OCI-LY7 (cell line): ENCODE measurements at regions not wholly inside any gene's neighbourhood (a gene's known extent, or its start where the extent isn't known, plus 50 kb on each side); places are given as distances from the start of the nearest gene placed in this dataset.

Source experiments
- BruUV-seq: library from RNA; stranded (reverse); fragments of 400-500 nt; replicated peaks from 2 replicates; lab custom pipeline; 2021; lab: Mats Ljungman, UMichigan
- CTCF ChIA-PET: fragments of 300-600 bp; sonication (Branson Sonifier 250); formaldehyde crosslinking; loops from one replicate; lab custom pipeline; 2022; ENCODE audit warnings: antibody characterized with exemption; ENCODE audit not compliant: unreplicated experiment; lab: Charles Lee
- POLR2A ChIA-PET: fragments of 300-600 bp; sonication (Branson Sonifier 250); formaldehyde crosslinking; loops from one replicate; lab custom pipeline; 2022; ENCODE audit warnings: antibody characterized with exemption; lab: Charles Lee
- DNase-seq: peaks from one replicate; pipeline ENCODE4 v3.0.0-alpha.2; 2015; ENCODE audit warnings: low spot score
- H2AFZ ChIP-seq: fragments of 200-600 bp; sonication (generic), shearing (Covaris generic); 2 replicates; pipeline ENCODE4 v1.6.1; 2014; ENCODE audit warnings: mild to moderate bottlenecking, antibody characterized with exemption, low read length, moderate library complexity
- H3K27ac ChIP-seq: fragments of 200-600 bp; sonication (generic); 2 replicates; pipeline ENCODE4 v1.5.1; 2014; ENCODE audit warnings: mixed run types, low read depth, mild to moderate bottlenecking, moderate library complexity, low read length, inconsistent platforms; ENCODE audit not compliant: poor library complexity, severe bottlenecking
- H3K36me3 ChIP-seq: fragments of 200-600 bp; sonication (generic); 2 replicates; pipeline ENCODE4 v1.6.1; 2014; ENCODE audit warnings: mild to moderate bottlenecking, antibody characterized with exemption, low read length, moderate library complexity, mixed read lengths; ENCODE audit not compliant: insufficient read depth
- H3K4me1 ChIP-seq: fragments of 200-600 bp; sonication (generic); 2 replicates; pipeline ENCODE4 v1.5.1; 2014; ENCODE audit warnings: mild to moderate bottlenecking, low read length; ENCODE audit not compliant: insufficient read depth, poor library complexity, severe bottlenecking
- H3K4me2 ChIP-seq: fragments of 200-600 bp; sonication (generic); 2 replicates; pipeline ENCODE4 v1.6.1; 2014; ENCODE audit warnings: mild to moderate bottlenecking, low read length
- H3K4me3 ChIP-seq: fragments of 200-600 bp; sonication (generic); 2 replicates; pipeline ENCODE4 v1.5.1; 2014; ENCODE audit warnings: mild to moderate bottlenecking, low read depth, low read length; ENCODE audit not compliant: poor library complexity, severe bottlenecking
- H3K79me2 ChIP-seq: fragments of 200-600 bp; sonication (generic); 2 replicates; pipeline ENCODE4 v1.6.1; 2016; ENCODE audit warnings: low read depth, mild to moderate bottlenecking, low read length, moderate library complexity, mixed read lengths; ENCODE audit not compliant: insufficient read depth
- H3K9me2 ChIP-seq: fragments of 200-600 bp; sonication (generic); 2 replicates; pipeline ENCODE4 v1.6.1; 2016; ENCODE audit warnings: mild to moderate bottlenecking, low read length, mixed read lengths; ENCODE audit not compliant: insufficient read depth
- H3K9me3 ChIP-seq: fragments of 200-600 bp; sonication (generic); 2 replicates; pipeline ENCODE4 v1.6.1; 2014; ENCODE audit warnings: mild to moderate bottlenecking, mixed run types, low read length, mixed read lengths
- H4K20me1 ChIP-seq: fragments of 200-600 bp; sonication (generic); 2 replicates; pipeline ENCODE4 v1.6.1; 2014; ENCODE audit warnings: mild to moderate bottlenecking, antibody characterized with exemption, low read length, moderate library complexity, mixed read lengths; ENCODE audit not compliant: insufficient read depth
- EZH2phosphoT487 ChIP-seq: fragments of 200-600 bp; sonication (generic); IDR thresholded peaks from 2 replicates; pipeline ENCODE4 v1.6.1; 2018; ENCODE audit warnings: low read depth, borderline replicate concordance, mild to moderate bottlenecking, mixed run types, antibody characterized with exemption, low read length, moderate library complexity, mixed read lengths
- intact Hi-C: fragments of 100-400 bp; cut with micrococcal nuclease; formaldehyde crosslinking; loops from one replicate; pipeline ENCODE4 v1.10.0; 2022; ENCODE audit not compliant: unreplicated experiment
- TF ChIP-seq, protein P1 (sequence below): fragments of 200-600 bp; sonication (generic); conservative IDR thresholded peaks from 2 replicates; pipeline ENCODE4 v1.5.1; 2014; ENCODE audit warnings: mild to moderate bottlenecking, antibody characterized with exemption, low read length, moderate library complexity, mixed read lengths

- no peaks in the 10 kb centered on the region for H3K36me3 ChIP-seq
- ChIA-PET CTCF (no interaction called here), POLR2A (no interaction called here)
- H3K27ac ChIP-seq, result no peak overlapping the region
- no peak for DNase-seq
- TF ChIP-seq, protein P1, sequence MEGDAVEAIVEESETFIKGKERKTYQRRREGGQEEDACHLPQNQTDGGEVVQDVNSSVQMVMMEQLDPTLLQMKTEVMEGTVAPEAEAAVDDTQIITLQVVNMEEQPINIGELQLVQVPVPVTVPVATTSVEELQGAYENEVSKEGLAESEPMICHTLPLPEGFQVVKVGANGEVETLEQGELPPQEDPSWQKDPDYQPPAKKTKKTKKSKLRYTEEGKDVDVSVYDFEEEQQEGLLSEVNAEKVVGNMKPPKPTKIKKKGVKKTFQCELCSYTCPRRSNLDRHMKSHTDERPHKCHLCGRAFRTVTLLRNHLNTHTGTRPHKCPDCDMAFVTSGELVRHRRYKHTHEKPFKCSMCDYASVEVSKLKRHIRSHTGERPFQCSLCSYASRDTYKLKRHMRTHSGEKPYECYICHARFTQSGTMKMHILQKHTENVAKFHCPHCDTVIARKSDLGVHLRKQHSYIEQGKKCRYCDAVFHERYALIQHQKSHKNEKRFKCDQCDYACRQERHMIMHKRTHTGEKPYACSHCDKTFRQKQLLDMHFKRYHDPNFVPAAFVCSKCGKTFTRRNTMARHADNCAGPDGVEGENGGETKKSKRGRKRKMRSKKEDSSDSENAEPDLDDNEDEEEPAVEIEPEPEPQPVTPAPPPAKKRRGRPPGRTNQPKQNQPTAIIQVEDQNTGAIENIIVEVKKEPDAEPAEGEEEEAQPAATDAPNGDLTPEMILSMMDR, result no peak
- no peak for TF ChIP-seq EZH2phosphoT487
- H3K4me1 ChIP-seq, result no peaks in the 10 kb centered on the region
- BruUV-seq, result no TSS peak
- no peak overlapping the region for H3K4me3 ChIP-seq
- intact Hi-C loops, result no loop called here
- no peaks in the 10 kb centered on the region for H3K9me3 ChIP-seq
- H3K79me2 ChIP-seq, result no peaks in the 10 kb centered on the region
- no peaks in the 10 kb centered on the region for H3K9me2 ChIP-seq
- H4K20me1 ChIP-seq, result no peaks in the 10 kb centered on the region
- no peak overlapping the region for H2AFZ ChIP-seq
- no peak overlapping the region for H3K4me2 ChIP-seq
Observed at GRCh38 chr2:14773696-14774095, 141.2 kb downstream of the LRATD1 start.

DNA sequence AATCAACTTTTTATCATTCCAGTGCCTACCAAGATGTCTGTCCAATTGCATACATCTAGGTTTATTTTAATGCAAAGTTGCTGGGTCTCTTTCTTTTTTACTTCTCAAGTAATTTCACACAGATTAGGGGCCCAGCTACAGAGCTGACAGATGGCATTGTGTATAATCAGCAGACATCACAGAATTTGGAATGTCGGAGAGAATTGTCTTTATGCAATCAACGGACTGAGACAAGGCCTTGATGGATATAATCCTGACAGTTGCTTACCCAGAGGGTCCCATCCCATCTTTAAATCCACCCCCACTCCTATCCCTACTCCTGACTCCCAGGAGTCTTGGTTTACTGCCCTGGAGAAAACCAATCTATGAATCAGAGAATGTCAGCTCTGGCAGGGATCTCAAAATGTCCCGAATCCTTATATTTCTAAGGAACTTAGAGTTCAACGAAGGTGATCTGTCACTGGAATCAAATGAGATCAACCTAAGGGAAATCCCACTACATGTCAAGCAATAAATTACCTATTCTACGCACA, 142.0 kb downstream of the LRATD1 start:
- no peak for DNase-seq
- Histone ChIP-seq H3K4me1 (no peaks in the 10 kb centered on the region), H3K9me2 (no peaks in the 10 kb centered on the region), H4K20me1 (no peaks in the 10 kb centered on the region), H3K4me2 (no peak overlapping the region), H3K27ac (no peak overlapping the region), H3K36me3 (no peaks in the 10 kb centered on the region), H3K79me2 (no peaks in the 10 kb centered on the region), H3K9me3 (no peaks in the 10 kb centered on the region), H3K4me3 (no peak overlapping the region), H2AFZ (no peak overlapping the region)
- ChIA-PET POLR2A (no interaction called here), CTCF (no interaction called here)
- no TSS peak for BruUV-seq
- no peak for TF ChIP-seq EZH2phosphoT487
- TF ChIP-seq, protein P1, result no peak
- intact Hi-C loops, result no loop called here

GRCh38 chr2:14776216-14776615, 143.7 kb downstream of the LRATD1 start:
- TF ChIP-seq, protein P1, result no peak
- TF ChIP-seq EZH2phosphoT487, result no peak
- no TSS peak for BruUV-seq
- Histone ChIP-seq H2AFZ (no peak overlapping the region), H3K4me1 (no peaks in the 10 kb centered on the region), H3K79me2 (no peaks in the 10 kb centered on the region), H3K4me3 (no peak overlapping the region), H3K9me3 (no peaks in the 10 kb centered on the region), H3K27ac (no peak overlapping the region), H4K20me1 (no peaks in the 10 kb centered on the region), H3K36me3 (no peaks in the 10 kb centered on the region), H3K9me2 (no peaks in the 10 kb centered on the region), H3K4me2 (no peak overlapping the region)
- ChIA-PET CTCF (no interaction called here), POLR2A (no interaction called here)
- no peak for DNase-seq
- intact Hi-C loops, result no loop called here
